ENCODE measurements at regions not wholly inside any gene's neighbourhood (a gene's known extent, or its start where the extent isn't known, plus 50 kb on each side); places are given as distances from the start of the nearest gene placed in this dataset.

GRCh38 chr2:39855856-39856255 lies 76.8 kb upstream of the THUMPD2 start:
- Histone ChIP-seq H3K79me1 (ENCODE audit: low read depth, low read length) (no peaks in the 10 kb centered on the region), H3K9me3 (ENCODE audit: insufficient read depth in 2 of 2, low read depth in 1 of 2, low read length in 1 of 2) (no peaks in the 10 kb centered on the region), H3K79me2 (ENCODE audit: control insufficient read depth in 1 of 2, insufficient read depth in 2 of 2, low read length in 2 of 2) (no peaks in the 10 kb centered on the region), H3K23ac (ENCODE audit: insufficient read length) (no peak overlapping the region), H3K36me3 (ENCODE audit: control insufficient read depth in 2 of 4, insufficient read depth in 4 of 4, low read length in 3 of 4) (no peaks in the 10 kb centered on the region), H3K27me3 (replicated peaks in 1 of 4; ENCODE audit: control insufficient read depth in 3 of 4, extremely low read depth in 1 of 4, insufficient read depth in 3 of 4, low read length in 3 of 4) (no peaks in the 10 kb centered on the region), H3K23me2 (ENCODE audit: low read depth, low read length) (no peaks in the 10 kb centered on the region), H4K8ac (ENCODE audit: extremely low read depth, insufficient read depth, low read length) (no peak overlapping the region), H3K4me2 (ENCODE audit: insufficient read depth in 1 of 2, low read depth in 2 of 2, low read length in 2 of 2) (no peak overlapping the region), H3K56ac (replicated peaks; ENCODE audit: insufficient read length, low read depth, low read length) (no peak overlapping the region), H2AK5ac (ENCODE audit: low read depth, low read length) (no peak overlapping the region), H2BK12ac (ENCODE audit: low read depth, low read length) (no peak overlapping the region), H2BK5ac (ENCODE audit: low read depth, low read length) (no peak overlapping the region), H2AFZ (ENCODE audit: low read length) (no peak overlapping the region), H4K5ac (ENCODE audit: insufficient read length, low read depth, low read length) (no peak overlapping the region), H3K14ac (ENCODE audit: insufficient read length) (no peak overlapping the region), H3K27ac (ENCODE audit: low read depth, low read length) (no peak overlapping the region), H3K4ac (replicated peaks; ENCODE audit: insufficient read length, low read depth, low read length) (no peak overlapping the region), H2BK120ac (replicated peaks; ENCODE audit: low read depth, low read length) (no peak overlapping the region), H4K91ac (replicated peaks; ENCODE audit: insufficient read length, low read length) (no peak overlapping the region), H2BK20ac (ENCODE audit: low read length) (no peak overlapping the region), H3K4me1 (replicated peaks in 1 of 4; ENCODE audit: control insufficient read depth in 3 of 4, insufficient read depth in 4 of 4, low read length in 3 of 4) (peaks cover 0 to 11% (median 2%) of the 10 kb centered on the region in 4 experiments; a peak in 2 of 7 replicates), H3K4me3 (ENCODE audit: extremely low read depth in 1 of 4, insufficient read depth in 2 of 4, low read depth in 3 of 4, low read length in 4 of 4) (no peak overlapping the region), H2BK15ac (ENCODE audit: low read length) (no peak overlapping the region), H3K18ac (ENCODE audit: extremely low read depth, low read length) (no peak overlapping the region), H3K9ac (replicated peaks in 1 of 4; ENCODE audit: extremely low read depth in 1 of 4, low read depth in 3 of 4, low read length in 3 of 4) (no peak overlapping the region), H4K20me1 (replicated peaks in 1 of 2; ENCODE audit: control insufficient read depth in 1 of 2, insufficient read depth in 2 of 2, low read length in 2 of 2) (no peaks in the 10 kb centered on the region)
- WGBS, 2 experiments (ENCODE audit: extremely low coverage in 1 of 2, insufficient coverage in 1 of 2, insufficient read length in 1 of 2, insufficient replicate concordance in 2 of 2, low coverage in 1 of 2, low lambda C conversion rate in 2 of 2, missing lambda C conversion rate in 1 of 2) = 88% methylated on average over 3 of the region's 3 CpGs; no CpG with 5 or more reads in 1 of the 2 experiments
- FAIRE-seq (no peak), DNase-seq (ENCODE audit: low read depth in 1 of 2, low spot score in 2 of 2) (no peak)
- CTCF ChIA-PET (ENCODE audit: partially characterized antibody) = interaction anchor here (1.4 to 2.2 kb wide), 3 partner anchors 10 to 18 kb away, joined by 5 to 7 read pairs (median 6); no protein-coding TSS in a partner anchor
- POLR2A ChIA-PET (ENCODE audit: partially characterized antibody) = no interaction called here
- TF ChIP-seq POU5F1 (IDR thresholded peaks at IDR 0.05; ENCODE audit: low read depth, low read length) = no peak
- no peak for TF ChIP-seq BRCA1 (IDR thresholded peaks at IDR 0.05; ENCODE audit: low read depth, low read length)
- TF ChIP-seq ATF3 (IDR thresholded peaks at IDR 0.05; ENCODE audit: insufficient read depth, low read depth, low read length) = no peak
- no peak for TF ChIP-seq KDM4A (IDR thresholded peaks at IDR 0.05; ENCODE audit: low read depth, low read length, severe bottlenecking)
- TF ChIP-seq ZNF274 (IDR thresholded peaks at IDR 0.05; ENCODE audit: borderline replicate concordance, extremely low read depth, low read length) = no peak
- no peak for TF ChIP-seq CBX8 (IDR thresholded peaks at IDR 0.05; ENCODE audit: borderline replicate concordance, low read depth, low read length)
- no peak for TF ChIP-seq ASH2L (IDR thresholded peaks at IDR 0.05; ENCODE audit: low read length)
- TF ChIP-seq YY1 (IDR thresholded peaks at IDR 0.05; ENCODE audit: low read depth, low read length) = no peak
- no peak for TF ChIP-seq EZH2 (IDR thresholded peaks at IDR 0.05; ENCODE audit: low read depth, low read length, severe bottlenecking)
- TF ChIP-seq E2F6 (IDR thresholded peaks at IDR 0.05) = no peak

All from H1 (cell line).